K562 (cell line): ENCODE measurements at regions not wholly inside any gene's neighbourhood (a gene's known extent, or its start where the extent isn't known, plus 50 kb on each side); places are given as distances from the start of the nearest gene placed in this dataset.

Experiments used
- ATAC-seq: fragments of 200-7000 bp; cut with Tn5 transposase; 3 replicates; pipeline ENCODE4 v1.9.1; 2020; ENCODE audit warnings: moderate library complexity
- BruUV-seq: library from RNA; stranded (reverse); fragments of 400-500 nt; replicated peaks from 2 replicates; lab custom pipeline; 2021; lab: Mats Ljungman, UMichigan
- CTCF ChIA-PET: fragments of 300-600 bp; formaldehyde crosslinking; extraction: SDS; loops from one replicate; lab custom pipeline; 2021; ENCODE audit warnings: low intra/inter-chr PET ratio; lab: Yijun Ruan, JAX
- POLR2A ChIA-PET: fragments of 300-600, 350-650 bp; sonication (Branson Sonifier 250); formaldehyde crosslinking; extraction: SDS; loops from one replicate; lab custom pipeline; 2021; ENCODE audit warnings: antibody characterized with exemption, inconsistent platforms; lab: Yijun Ruan, JAX
- DNase-seq, 4 experiments: peaks; one replicate each; pipeline versions ENCODE4 v3.0.0 to v3.0.0-alpha.2; 2011 to 2018; ENCODE audit warnings: low spot score in 3 of 4, mixed read lengths in 3 of 4; ENCODE audit errors: extremely low read depth in 1 of 4
- FAIRE-seq: peaks from 2 replicates; lab custom pipeline; 2011; peaks lifted over from hg19 to GRCh38; lab: Jason Lieb, UNC
- H2AFZ ChIP-seq: 2 replicates; pipeline ENCODE4 v1.6.0; 2011; ENCODE audit warnings: low read depth, low read length, control low read depth, inconsistent platforms
- H3K27ac ChIP-seq: fragments of 200-600 bp; 3 replicates; pipeline ENCODE4 v1.8.0; 2011; ENCODE audit warnings: low read depth, mild to moderate bottlenecking, control low read depth, inconsistent platforms, low read length, moderate library complexity, mixed read lengths; ENCODE audit errors: extremely low read depth
- H3K27me3 ChIP-seq, 2 experiments: fragments of 300-600 bp in 1 of 2; 2 replicates in 1 of 2; 3 replicates in 1 of 2; pipeline versions ENCODE4 v1.6.0 to v1.8.0; 2011; ENCODE audit warnings: inconsistent platforms in 2 of 2, low read length in 2 of 2, mild to moderate bottlenecking in 1 of 2, mixed read lengths in 1 of 2, moderate library complexity in 1 of 2; ENCODE audit not compliant: control insufficient read depth in 2 of 2, insufficient read depth in 2 of 2
- H3K36me3 ChIP-seq: fragments of 300-600 bp; 3 replicates; pipeline ENCODE4 v1.8.0; 2011; ENCODE audit warnings: mild to moderate bottlenecking, low read length, inconsistent platforms; ENCODE audit not compliant: control insufficient read depth, insufficient read depth
- H3K4me1 ChIP-seq, 2 experiments: fragments of 200-600 bp in 1 of 2; replicated peaks in 1 of 2; 2 replicates in 1 of 2; 3 replicates in 1 of 2; pipeline versions ENCODE4 v1.5.1 to v1.8.0; 2011; ENCODE audit warnings: inconsistent platforms in 2 of 2, low read length in 2 of 2, mild to moderate bottlenecking in 1 of 2, mixed read lengths in 1 of 2, moderate library complexity in 1 of 2; ENCODE audit not compliant: control insufficient read depth in 2 of 2, insufficient read depth in 2 of 2
- H3K4me2 ChIP-seq: 2 replicates; pipeline ENCODE4 v1.6.1; 2011; ENCODE audit warnings: low read length, control low read depth, inconsistent platforms, mixed read lengths; ENCODE audit not compliant: insufficient read depth
- H3K4me3 ChIP-seq: fragments of 200-600 bp; sonication (generic), shearing (Covaris generic); 2 replicates; pipeline ENCODE4 v1.5.1; 2016; ENCODE audit warnings: control low read depth, inconsistent platforms
- H3K79me2 ChIP-seq: fragments of 200-600 bp; 3 replicates; pipeline ENCODE4 v1.8.0; 2011; ENCODE audit warnings: low read length, inconsistent platforms; ENCODE audit not compliant: control insufficient read depth, insufficient read depth
- H3K9ac ChIP-seq, 2 experiments: 2 replicates each; pipeline versions ENCODE4 v1.6.0 to v1.6.1; 2011; ENCODE audit warnings: low read depth in 2 of 2, low read length in 2 of 2, control low read depth in 1 of 2, inconsistent platforms in 1 of 2, mild to moderate bottlenecking in 1 of 2, mixed read lengths in 1 of 2; ENCODE audit not compliant: insufficient read depth in 1 of 2
- H3K9me1 ChIP-seq: one replicate; pipeline ENCODE4 v1.6.0; 2011; ENCODE audit warnings: inconsistent platforms, mild to moderate bottlenecking, low read length, moderate library complexity; ENCODE audit not compliant: control insufficient read depth, insufficient read depth
- H3K9me3 ChIP-seq: replicated peaks from 2 replicates; pipeline ENCODE4 v1.5.1; 2011; ENCODE audit warnings: low read depth, low read length, inconsistent platforms; ENCODE audit not compliant: control insufficient read depth, insufficient read depth
- H4K20me1 ChIP-seq: replicated peaks from 2 replicates; pipeline ENCODE4 v1.6.1; 2011; ENCODE audit warnings: low read length, inconsistent platforms, mixed read lengths; ENCODE audit not compliant: control insufficient read depth, insufficient read depth
- CBX1 ChIP-seq: sonication (generic); IDR thresholded peaks from 2 replicates; pipeline ENCODE4 v1.6.1; 2016; ENCODE audit warnings: antibody characterized with exemption, low read depth, mild to moderate bottlenecking
- KDM5B ChIP-seq: fragments of 200-600 bp; sonication (generic); IDR thresholded peaks from 2 replicates; pipeline ENCODE4 v1.6.1; 2012; ENCODE audit warnings: low read depth, mild to moderate bottlenecking, moderate library complexity, low read length, control low read depth, inconsistent platforms; ENCODE audit not compliant: insufficient replicate concordance
- WGBS: fragments of 100-300 bp; shearing (Covaris generic); methylation state at CpG from one replicate; pipeline ENCODE4 v1.1.6; 2016; ENCODE audit warnings: low coverage, mixed read lengths; ENCODE audit not compliant: insufficient coverage; ENCODE audit errors: missing lambda C conversion rate; 5-methylcytosine and 5-hydroxymethylcytosine counted together
- in situ Hi-C: fragments of 300-500 bp; cut with MboI; formaldehyde crosslinking; loops from 4 replicates; pipeline ENCODE4 v1.15.0; 2018; ENCODE audit warnings: inconsistent platforms, mixed read lengths
- intact Hi-C: fragments of 100-400 bp; cut with micrococcal nuclease; formaldehyde crosslinking; loops from 2 replicates; pipeline ENCODE4 v1.14.2; 2022
- TF ChIP-seq, protein P1 (sequence below), 2 experiments: fragments of 250-450 bp in 1 of 2; fragments of 450-650 bp in 1 of 2; sonication (Bioruptor Pico) in 1 of 2; IDR thresholded peaks; 2 replicates each; pipeline versions ENCODE4 v1.6.1 to v1.8.0; 2016 to 2021; ENCODE audit warnings: mild to moderate bottlenecking in 2 of 2, moderate library complexity in 2 of 2, missing compliant biosample characterization in 1 of 2, missing genetic modification characterization in 1 of 2
- TF ChIP-seq, protein P2 (sequence below): sonication (generic); formaldehyde crosslinking; IDR thresholded peaks from 2 replicates; pipeline ENCODE4 v1.9.0; 2022; ENCODE audit warnings: mild to moderate bottlenecking, missing genetic modification reagents
- TF ChIP-seq, protein P3 (sequence below): fragments of 250-450 bp; sonication (Bioruptor Pico); IDR thresholded peaks from 2 replicates; pipeline ENCODE4 v1.5.0; 2021; ENCODE audit warnings: mild to moderate bottlenecking, moderate library complexity
- TF ChIP-seq, protein P4 (sequence below): sonication (generic); formaldehyde crosslinking; IDR thresholded peaks from 2 replicates; pipeline ENCODE4 v1.8.1; 2023; ENCODE audit warnings: mild to moderate bottlenecking, missing genetic modification reagents, moderate library complexity
- TF ChIP-seq, protein P5 (sequence below): fragments of 450-650 bp; formaldehyde crosslinking; IDR thresholded peaks from 2 replicates; pipeline ENCODE4 v1.4.0; 2020; ENCODE audit warnings: mild to moderate bottlenecking
- TF ChIP-seq, protein P6 (sequence below): fragments of 450-650 bp; formaldehyde crosslinking; IDR thresholded peaks from 2 replicates; pipeline ENCODE4 v1.4.0; 2022; ENCODE audit warnings: missing genetic modification characterization
- TF ChIP-seq, protein P7 (sequence below): fragments of 250-450 bp; sonication (Bioruptor Pico); IDR thresholded peaks from 2 replicates; pipeline ENCODE4 v1.8.0; 2022; ENCODE audit warnings: inconsistent platforms, mild to moderate bottlenecking, moderate library complexity, borderline replicate concordance

DNA sequence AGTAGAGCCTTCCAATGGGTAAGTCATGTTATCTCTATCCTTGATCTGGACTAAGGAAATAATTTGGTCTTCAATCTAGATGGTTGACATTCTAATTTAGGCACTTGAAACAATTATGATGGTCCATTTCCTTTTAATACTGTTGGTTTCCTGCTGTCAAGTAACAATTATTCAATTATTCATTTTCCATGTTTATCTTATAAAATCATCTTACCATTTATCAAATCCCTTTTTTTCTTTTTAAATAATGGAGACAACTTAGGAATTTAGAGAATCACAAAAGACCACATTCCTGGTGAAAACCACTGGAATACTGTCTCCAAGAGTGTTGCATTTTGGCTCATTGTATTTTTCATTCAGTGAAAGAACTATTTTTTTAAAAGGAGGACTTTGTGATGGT is 148.7 kb upstream of the CTSO start (continued):
- TF ChIP-seq, protein P1, sequence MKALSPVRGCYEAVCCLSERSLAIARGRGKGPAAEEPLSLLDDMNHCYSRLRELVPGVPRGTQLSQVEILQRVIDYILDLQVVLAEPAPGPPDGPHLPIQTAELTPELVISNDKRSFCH (CRISPR knock-in tag; IDR thresholded peaks at IDR 0.05), result no peak
- TF ChIP-seq, protein P1 (tag; IDR thresholded peaks at IDR 0.05), result no peak

DNA sequence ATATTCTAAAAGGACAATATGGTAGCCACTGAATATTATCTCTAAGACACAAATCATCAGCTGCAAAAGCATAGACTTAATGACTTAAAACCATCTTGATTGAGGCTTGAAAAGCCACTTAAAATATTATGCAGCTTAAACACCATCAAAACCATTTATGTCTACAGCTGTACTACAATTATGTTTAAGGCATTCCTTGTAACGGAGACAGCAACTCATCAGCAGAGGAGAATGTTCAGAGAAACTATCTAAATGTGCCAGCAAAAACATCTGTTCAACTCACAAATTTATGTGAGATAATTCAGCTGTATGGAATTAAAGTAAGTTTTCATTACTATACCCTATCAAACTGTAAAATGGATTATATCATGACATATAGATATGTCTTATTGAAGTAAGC is 147.9 kb upstream of the CTSO start:
- ATAC-seq, result no peak
- no peak for DNase-seq
- no peaks in the 10 kb centered on the region for H3K36me3 ChIP-seq
- WGBS, result 5% methylated on average over 1 of the region's 1 CpG
- no TSS peak for BruUV-seq
- H4K20me1 ChIP-seq, result no peaks in the 10 kb centered on the region
- no peak overlapping the region for H3K4me3 ChIP-seq
- in situ Hi-C loops, result no loop called here
- intact Hi-C loops, result no loop called here
- H2AFZ ChIP-seq, result no peak overlapping the region
- no peaks in the 10 kb centered on the region for H3K4me1 ChIP-seq
- H3K27me3 ChIP-seq, result no peaks in the 10 kb centered on the region
- no peak overlapping the region for H3K27ac ChIP-seq
- no peaks in the 10 kb centered on the region for H3K9me3 ChIP-seq
- ChIA-PET POLR2A (no interaction called here), CTCF (no interaction called here)
- H3K4me2 ChIP-seq, result no peak overlapping the region
- no peak for FAIRE-seq
- no peaks in the 10 kb centered on the region for H3K9me1 ChIP-seq
- H3K79me2 ChIP-seq, result no peaks in the 10 kb centered on the region
- no peak overlapping the region for H3K9ac ChIP-seq
- TF ChIP-seq CBX1 (no peak), KDM5B (no peak)
- TF ChIP-seq, protein P2, sequence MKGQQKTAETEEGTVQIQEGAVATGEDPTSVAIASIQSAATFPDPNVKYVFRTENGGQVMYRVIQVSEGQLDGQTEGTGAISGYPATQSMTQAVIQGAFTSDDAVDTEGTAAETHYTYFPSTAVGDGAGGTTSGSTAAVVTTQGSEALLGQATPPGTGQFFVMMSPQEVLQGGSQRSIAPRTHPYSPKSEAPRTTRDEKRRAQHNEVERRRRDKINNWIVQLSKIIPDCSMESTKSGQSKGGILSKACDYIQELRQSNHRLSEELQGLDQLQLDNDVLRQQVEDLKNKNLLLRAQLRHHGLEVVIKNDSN, result no peak
- TF ChIP-seq, protein P3, sequence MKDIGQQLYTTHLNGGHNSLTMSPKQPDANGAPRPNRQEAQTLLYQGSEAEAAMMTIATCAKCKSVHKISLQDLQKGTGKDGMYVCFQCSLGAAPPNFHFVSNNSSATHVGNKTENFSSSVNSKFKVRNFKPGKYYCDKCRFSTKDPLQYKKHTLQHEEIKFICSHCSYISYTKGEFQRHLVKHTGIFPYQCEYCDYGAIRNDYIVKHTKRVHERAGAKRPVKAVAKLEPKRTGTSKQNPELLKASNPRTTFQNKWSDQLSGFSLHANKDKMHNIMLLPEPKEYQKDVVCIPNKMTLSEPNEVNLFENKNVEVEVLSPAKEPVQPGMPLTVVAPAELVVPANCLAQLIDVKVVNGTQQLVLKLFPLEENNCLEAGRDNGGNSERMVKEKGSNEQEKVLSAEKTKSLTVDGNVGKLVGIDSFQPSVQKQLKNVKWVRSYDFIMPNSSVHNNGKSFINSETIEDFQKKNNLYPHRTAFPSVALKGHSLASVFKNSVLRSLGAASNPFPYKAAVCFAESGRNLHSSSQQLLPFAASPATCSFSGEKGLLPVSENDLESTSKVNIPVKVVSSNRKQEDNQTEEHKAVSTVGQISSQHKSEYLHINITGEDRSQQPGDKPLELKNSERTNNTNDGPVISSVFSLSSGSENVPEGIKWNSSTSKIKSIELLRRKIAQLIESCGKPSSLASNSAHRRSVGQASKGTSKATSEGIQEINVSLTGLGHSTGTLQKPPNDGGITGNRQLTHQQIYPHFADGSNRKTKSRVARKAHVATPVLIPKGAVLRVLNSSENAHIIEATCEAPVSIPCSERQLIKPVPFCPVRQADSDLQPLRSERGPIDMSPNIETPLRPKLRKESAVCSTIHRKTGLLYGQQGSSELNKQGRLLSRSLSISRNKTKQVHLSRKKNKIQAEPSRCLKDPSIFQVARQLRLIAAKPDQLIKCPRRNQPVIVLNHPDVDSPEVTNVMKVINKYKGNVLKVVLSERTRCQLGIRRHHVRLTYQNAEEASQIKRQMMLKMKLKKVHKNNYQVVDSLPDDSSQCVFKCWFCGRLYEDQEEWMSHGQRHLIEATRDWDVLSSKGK (CRISPR knock-in tag), result no peak
- TF ChIP-seq, protein P4, sequence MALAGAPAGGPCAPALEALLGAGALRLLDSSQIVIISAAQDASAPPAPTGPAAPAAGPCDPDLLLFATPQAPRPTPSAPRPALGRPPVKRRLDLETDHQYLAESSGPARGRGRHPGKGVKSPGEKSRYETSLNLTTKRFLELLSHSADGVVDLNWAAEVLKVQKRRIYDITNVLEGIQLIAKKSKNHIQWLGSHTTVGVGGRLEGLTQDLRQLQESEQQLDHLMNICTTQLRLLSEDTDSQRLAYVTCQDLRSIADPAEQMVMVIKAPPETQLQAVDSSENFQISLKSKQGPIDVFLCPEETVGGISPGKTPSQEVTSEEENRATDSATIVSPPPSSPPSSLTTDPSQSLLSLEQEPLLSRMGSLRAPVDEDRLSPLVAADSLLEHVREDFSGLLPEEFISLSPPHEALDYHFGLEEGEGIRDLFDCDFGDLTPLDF (CRISPR knock-in tag), result no peak
- TF ChIP-seq, protein P5, sequence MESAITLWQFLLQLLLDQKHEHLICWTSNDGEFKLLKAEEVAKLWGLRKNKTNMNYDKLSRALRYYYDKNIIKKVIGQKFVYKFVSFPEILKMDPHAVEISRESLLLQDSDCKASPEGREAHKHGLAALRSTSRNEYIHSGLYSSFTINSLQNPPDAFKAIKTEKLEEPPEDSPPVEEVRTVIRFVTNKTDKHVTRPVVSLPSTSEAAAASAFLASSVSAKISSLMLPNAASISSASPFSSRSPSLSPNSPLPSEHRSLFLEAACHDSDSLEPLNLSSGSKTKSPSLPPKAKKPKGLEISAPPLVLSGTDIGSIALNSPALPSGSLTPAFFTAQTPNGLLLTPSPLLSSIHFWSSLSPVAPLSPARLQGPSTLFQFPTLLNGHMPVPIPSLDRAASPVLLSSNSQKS (CRISPR knock-in tag), result no peak
- TF ChIP-seq, protein P6, sequence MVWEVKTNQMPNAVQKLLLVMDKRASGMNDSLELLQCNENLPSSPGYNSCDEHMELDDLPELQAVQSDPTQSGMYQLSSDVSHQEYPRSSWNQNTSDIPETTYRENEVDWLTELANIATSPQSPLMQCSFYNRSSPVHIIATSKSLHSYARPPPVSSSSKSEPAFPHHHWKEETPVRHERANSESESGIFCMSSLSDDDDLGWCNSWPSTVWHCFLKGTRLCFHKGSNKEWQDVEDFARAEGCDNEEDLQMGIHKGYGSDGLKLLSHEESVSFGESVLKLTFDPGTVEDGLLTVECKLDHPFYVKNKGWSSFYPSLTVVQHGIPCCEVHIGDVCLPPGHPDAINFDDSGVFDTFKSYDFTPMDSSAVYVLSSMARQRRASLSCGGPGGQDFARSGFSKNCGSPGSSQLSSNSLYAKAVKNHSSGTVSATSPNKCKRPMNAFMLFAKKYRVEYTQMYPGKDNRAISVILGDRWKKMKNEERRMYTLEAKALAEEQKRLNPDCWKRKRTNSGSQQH, result no peak
- TF ChIP-seq, protein P7, sequence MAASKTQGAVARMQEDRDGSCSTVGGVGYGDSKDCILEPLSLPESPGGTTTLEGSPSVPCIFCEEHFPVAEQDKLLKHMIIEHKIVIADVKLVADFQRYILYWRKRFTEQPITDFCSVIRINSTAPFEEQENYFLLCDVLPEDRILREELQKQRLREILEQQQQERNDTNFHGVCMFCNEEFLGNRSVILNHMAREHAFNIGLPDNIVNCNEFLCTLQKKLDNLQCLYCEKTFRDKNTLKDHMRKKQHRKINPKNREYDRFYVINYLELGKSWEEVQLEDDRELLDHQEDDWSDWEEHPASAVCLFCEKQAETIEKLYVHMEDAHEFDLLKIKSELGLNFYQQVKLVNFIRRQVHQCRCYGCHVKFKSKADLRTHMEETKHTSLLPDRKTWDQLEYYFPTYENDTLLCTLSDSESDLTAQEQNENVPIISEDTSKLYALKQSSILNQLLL (CRISPR knock-in tag), result no peak
